Amniotic stem cell (primary cell): ENCODE measurements at regions not wholly inside any gene's neighbourhood (a gene's known extent, or its start where the extent isn't known, plus 50 kb on each side); places are given as distances from the start of the nearest gene placed in this dataset.

ENCODE experiments used
- DNase-seq: peaks from one replicate; lab custom pipeline; 2025; lab: John Stamatoyannopoulos, UW

GRCh38 chr5:93929131-93929530, 187.7 kb upstream of the POU5F2 start:
- DNase-seq: no peak

- DNase-seq: no peak
These were observed 185.6 kb upstream of the POU5F2 start for GRCh38 chr5:93926831-93927620.

- DNase-seq: no peak
These were observed 183.9 kb upstream of the POU5F2 start for GRCh38 chr5:93925321-93925720.

- no peak for DNase-seq
These were observed 183.2 kb upstream of the POU5F2 start for GRCh38 chr5:93924628-93925027.

- no peak for DNase-seq
These were observed 181.2 kb upstream of the POU5F2 start for GRCh38 chr5:93922551-93922950.

- no peak for DNase-seq
These were observed 179.6 kb upstream of the POU5F2 start for GRCh38 chr5:93921001-93921400.

GRCh38 chr5:93916872-93917271, 175.5 kb upstream of the POU5F2 start:
- no peak for DNase-seq

- DNase-seq: peak; percentile 50
These were observed 173.7 kb upstream of the POU5F2 start for GRCh38 chr5:93915142-93915553.

GRCh38 chr5:93911609-93912008, 170.2 kb upstream of the POU5F2 start:
- DNase-seq: no peak

GRCh38 chr5:93909356-93909755, 168.0 kb upstream of the POU5F2 start:
- no peak for DNase-seq

GRCh38 chr5:93904917-93905316, 163.5 kb upstream of the POU5F2 start:
- no peak for DNase-seq

- no peak for DNase-seq
These were observed 160.9 kb upstream of the POU5F2 start for GRCh38 chr5:93902288-93902687.

GRCh38 chr5:93899026-93899600, 157.7 kb upstream of the POU5F2 start:
- no peak for DNase-seq

- DNase-seq: no peak
These were observed 153.4 kb upstream of the POU5F2 start for GRCh38 chr5:93894601-93895354.

GRCh38 chr5:93893075-93893474, 151.7 kb upstream of the POU5F2 start:
- no peak for DNase-seq

- no peak for DNase-seq
These were observed 151.1 kb upstream of the POU5F2 start for GRCh38 chr5:93892481-93892880.

GRCh38 chr5:93891491-93892480, 150.4 kb upstream of the POU5F2 start:
- no peak for DNase-seq

- DNase-seq: no peak
These were observed 149.3 kb upstream of the POU5F2 start for GRCh38 chr5:93890657-93891056.

- DNase-seq: no peak
These were observed 146.3 kb upstream of the POU5F2 start for GRCh38 chr5:93887678-93888077.

GRCh38 chr5:93886917-93887361, 145.5 kb upstream of the POU5F2 start:
- no peak for DNase-seq

- DNase-seq: no peak
These were observed 144.9 kb upstream of the POU5F2 start for GRCh38 chr5:93886098-93886806.
